GM18951 (cell line): ENCODE measurements at regions not wholly inside any gene's neighbourhood (a gene's known extent, or its start where the extent isn't known, plus 50 kb on each side); places are given as distances from the start of the nearest gene placed in this dataset.

Source experiments
- POLR2A ChIP-seq: IDR thresholded peaks from 4 replicates; pipeline ENCODE4 v1.6.1; 2011; ENCODE audit warnings: mild to moderate bottlenecking; ENCODE audit not compliant: insufficient read length, insufficient read depth; ENCODE audit errors: extremely low read depth
- in situ Hi-C: fragments of 300-500 bp; cut with MboI; formaldehyde crosslinking; loops from one replicate; pipeline ENCODE4 v1.12.0; 2022; ENCODE audit warnings: low sequenced_read_pairs, mixed read lengths, inconsistent platforms; ENCODE audit not compliant: unreplicated experiment

GRCh38 chr7:91551377-91552175 lies 287.3 kb downstream of the FZD1 start:
- TF ChIP-seq POLR2A, result no peak
- in situ Hi-C loops, result no loop called here

- no peak for TF ChIP-seq POLR2A
Measured at GRCh38 chr7:91553410-91553895, 289.2 kb downstream of the FZD1 start.

GRCh38 chr7:91554883-91555282 lies 290.6 kb downstream of the FZD1 start:
- in situ Hi-C loops, result no loop called here
- no peak for TF ChIP-seq POLR2A

More at GRCh38 chr7:91553410-91553895, 289.2 kb downstream of the FZD1 start:
- in situ Hi-C loops, result no loop called here

GRCh38 chr7:91556239-91556638 lies 292.0 kb downstream of the FZD1 start:
- in situ Hi-C loops, result no loop called here
- TF ChIP-seq POLR2A, result no peak

GRCh38 chr7:91556956-91557650 lies 292.9 kb downstream of the FZD1 start:
- in situ Hi-C loops, result no loop called here
- TF ChIP-seq POLR2A, result no peak

- in situ Hi-C loops, result no loop called here
- TF ChIP-seq POLR2A, result no peak
Measured at GRCh38 chr7:91557789-91558404, 293.7 kb downstream of the FZD1 start.

GRCh38 chr7:91559947-91560346 lies 295.7 kb downstream of the FZD1 start:
- in situ Hi-C loops, result no loop called here
- no peak for TF ChIP-seq POLR2A

GRCh38 chr7:91564101-91564500 lies 299.9 kb downstream of the FZD1 start:
- no peak for TF ChIP-seq POLR2A
- in situ Hi-C loops, result no loop called here

- in situ Hi-C loops, result no loop called here
- TF ChIP-seq POLR2A, result no peak
Measured at GRCh38 chr7:91564541-91564940, 300.3 kb downstream of the FZD1 start.

- in situ Hi-C loops, result no loop called here
Measured at GRCh38 chr7:91565499-91566401, 301.5 kb downstream of the FZD1 start.

GRCh38 chr7:91566402-91566732 lies 302.1 kb downstream of the FZD1 start:
- no peak for TF ChIP-seq POLR2A
- in situ Hi-C loops, result no loop called here

More at GRCh38 chr7:91565499-91566401, 301.5 kb downstream of the FZD1 start:
- no peak for TF ChIP-seq POLR2A

GRCh38 chr7:91567081-91568012 lies 303.1 kb downstream of the FZD1 start:
- no peak for TF ChIP-seq POLR2A
- in situ Hi-C loops, result no loop called here
